ENCODE measurements at regions not wholly inside any gene's neighbourhood (a gene's known extent, or its start where the extent isn't known, plus 50 kb on each side); places are given as distances from the start of the nearest gene placed in this dataset.

- TF ChIP-seq CTCF (IDR thresholded peaks at IDR 0.05; ENCODE audit: insufficient read depth, low read depth, low read length) (no peak), EZH2 (IDR thresholded peaks at IDR 0.05; ENCODE audit: insufficient read depth, low read length) (no peak)
Observed at GRCh38 chr5:60177596-60177995, 284.1 kb upstream of the PDE4D start.
